ENCODE measurements at regions not wholly inside any gene's neighbourhood (a gene's known extent, or its start where the extent isn't known, plus 50 kb on each side); places are given as distances from the start of the nearest gene placed in this dataset.

DNA sequence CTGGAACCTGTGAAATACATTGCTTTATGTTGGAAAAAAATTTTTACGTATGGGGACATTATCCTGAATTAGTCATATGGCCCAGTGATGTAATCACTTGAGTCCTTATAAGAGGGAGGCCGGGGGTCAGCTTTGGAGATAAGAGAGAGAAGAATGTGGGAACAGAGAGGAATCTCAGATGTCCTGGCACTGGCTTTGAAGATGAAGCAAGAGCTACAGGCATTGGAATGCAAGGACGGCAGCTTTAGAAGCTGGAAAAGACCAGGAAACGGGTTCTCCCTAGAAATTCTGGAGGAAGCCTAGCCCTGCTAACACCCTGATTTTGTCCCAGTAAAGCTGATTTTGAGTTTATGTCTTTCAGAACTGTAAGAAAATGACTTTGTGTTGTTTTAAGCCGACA, 1129.9 kb upstream of the GYPC start:
- TF ChIP-seq, protein P1, sequence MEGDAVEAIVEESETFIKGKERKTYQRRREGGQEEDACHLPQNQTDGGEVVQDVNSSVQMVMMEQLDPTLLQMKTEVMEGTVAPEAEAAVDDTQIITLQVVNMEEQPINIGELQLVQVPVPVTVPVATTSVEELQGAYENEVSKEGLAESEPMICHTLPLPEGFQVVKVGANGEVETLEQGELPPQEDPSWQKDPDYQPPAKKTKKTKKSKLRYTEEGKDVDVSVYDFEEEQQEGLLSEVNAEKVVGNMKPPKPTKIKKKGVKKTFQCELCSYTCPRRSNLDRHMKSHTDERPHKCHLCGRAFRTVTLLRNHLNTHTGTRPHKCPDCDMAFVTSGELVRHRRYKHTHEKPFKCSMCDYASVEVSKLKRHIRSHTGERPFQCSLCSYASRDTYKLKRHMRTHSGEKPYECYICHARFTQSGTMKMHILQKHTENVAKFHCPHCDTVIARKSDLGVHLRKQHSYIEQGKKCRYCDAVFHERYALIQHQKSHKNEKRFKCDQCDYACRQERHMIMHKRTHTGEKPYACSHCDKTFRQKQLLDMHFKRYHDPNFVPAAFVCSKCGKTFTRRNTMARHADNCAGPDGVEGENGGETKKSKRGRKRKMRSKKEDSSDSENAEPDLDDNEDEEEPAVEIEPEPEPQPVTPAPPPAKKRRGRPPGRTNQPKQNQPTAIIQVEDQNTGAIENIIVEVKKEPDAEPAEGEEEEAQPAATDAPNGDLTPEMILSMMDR (conservative IDR thresholded peaks at IDR 0.05; ENCODE audit: low read depth in 2 of 2), result no peak
- TF ChIP-seq EZH2 (IDR thresholded peaks at IDR 0.05; ENCODE audit: low read depth, unreplicated experiment), result no peak
- TF ChIP-seq EZH2phosphoT487 (IDR thresholded peaks at IDR 0.05; ENCODE audit: unreplicated experiment), result no peak
- no peak for TF ChIP-seq POLR2AphosphoS5 (IDR thresholded peaks at IDR 0.05; ENCODE audit: low read depth)
- no peak for TF ChIP-seq JUNB (IDR thresholded peaks at IDR 0.05; ENCODE audit: unreplicated experiment)
- no peak for TF ChIP-seq REST (IDR thresholded peaks at IDR 0.05; ENCODE audit: unreplicated experiment)
- no peak for TF ChIP-seq CREB1 (CRISPR knock-in tag; IDR thresholded peaks at IDR 0.05; ENCODE audit: low read depth)
- no peak for TF ChIP-seq STAT1 (IDR thresholded peaks at IDR 0.05; ENCODE audit: unreplicated experiment)
- TF ChIP-seq ZNF114 (CRISPR knock-in tag; IDR thresholded peaks at IDR 0.05), result no peak
